Posterior cingulate gyrus (tissue), 11 donors: ENCODE measurements at regions not wholly inside any gene's neighbourhood (a gene's known extent, or its start where the extent isn't known, plus 50 kb on each side); places are given as distances from the start of the nearest gene placed in this dataset.
A peak's percentile ranks its signal among the peaks of the same experiment; 100 is the strongest.

Experiments used
- DNase-seq, 10 donors: peaks; one replicate each; pipeline versions ENCODE4 v3.0.0 to v3.0.0-alpha.2; 2020 to 2021; ENCODE audit warnings: mixed read lengths in 3 of 10
- intact Hi-C: fragments of 100-400 bp; cut with DNase I; formaldehyde crosslinking; loops from one replicate; pipeline ENCODE4 v1.15.1; 2023

GRCh38 chr18:14031053-14031452, 101.2 kb downstream of the ZNF519 start:
- DNase-seq: no peak
- intact Hi-C loops: no loop called here

GRCh38 chr18:14029512-14029911, 102.7 kb downstream of the ZNF519 start:
- intact Hi-C loops: no loop called here

GRCh38 chr18:14026199-14026598, 106.0 kb downstream of the ZNF519 start:
- intact Hi-C loops: no loop called here
- no peak for DNase-seq

More at GRCh38 chr18:14029512-14029911, 102.7 kb downstream of the ZNF519 start:
- no peak for DNase-seq

GRCh38 chr18:14025306-14025940, 106.8 kb downstream of the ZNF519 start:
- intact Hi-C loops: no loop called here
- DNase-seq: no peak

- intact Hi-C loops: no loop called here
- DNase-seq: no peak
Observed at GRCh38 chr18:14015416-14015815, 100.1 kb upstream of the MC2R start.

GRCh38 chr18:14014456-14014855, 99.1 kb upstream of the MC2R start:
- intact Hi-C loops: no loop called here
- DNase-seq: no peak

- intact Hi-C loops: no loop called here
- DNase-seq: no peak
Observed at GRCh38 chr18:14000884-14001283, 85.5 kb upstream of the MC2R start.

- no peak for DNase-seq
- intact Hi-C loops: no loop called here
Observed at GRCh38 chr18:13999231-13999630, 83.9 kb upstream of the MC2R start.

GRCh38 chr18:13998571-13998970, 83.2 kb upstream of the MC2R start:
- intact Hi-C loops: no loop called here

GRCh38 chr18:13993730-13994129, 78.4 kb upstream of the MC2R start:
- DNase-seq: peak in 2 of 10 donors; percentile 17 to 21
- intact Hi-C loops: no loop called here

More at GRCh38 chr18:13998571-13998970, 83.2 kb upstream of the MC2R start:
- peak in 1 of 10 donors; percentile 59 for DNase-seq

GRCh38 chr18:13992826-13993540, 77.6 kb upstream of the MC2R start:
- DNase-seq: no peak
- intact Hi-C loops: no loop called here

GRCh38 chr18:13989199-13989598, 73.9 kb upstream of the MC2R start:
- DNase-seq: no peak
- intact Hi-C loops: no loop called here

- DNase-seq: no peak
- intact Hi-C loops: no loop called here
Observed at GRCh38 chr18:13987956-13988355, 72.6 kb upstream of the MC2R start.

- intact Hi-C loops: no loop called here
- no peak for DNase-seq
Observed at GRCh38 chr18:13984080-13984479, 68.7 kb upstream of the MC2R start.

- intact Hi-C loops: no loop called here
- no peak for DNase-seq
Observed at GRCh38 chr18:13983506-13983905, 68.2 kb upstream of the MC2R start.

- no peak for DNase-seq
- intact Hi-C loops: no loop called here
Observed at GRCh38 chr18:13982126-13982525, 66.8 kb upstream of the MC2R start.

- peak in 2 of 10 donors; percentile 11 to 19 for DNase-seq
- intact Hi-C loops: no loop called here
Observed at GRCh38 chr18:13973061-13973575, 57.8 kb upstream of the MC2R start.
